DND-41 (cell line): ENCODE measurements at regions not wholly inside any gene's neighbourhood (a gene's known extent, or its start where the extent isn't known, plus 50 kb on each side); places are given as distances from the start of the nearest gene placed in this dataset.

Experiments used
- ATAC-seq: fragments of 200-7000 bp; cut with Tn5 transposase; 3 replicates; pipeline ENCODE4 v1.9.1; 2021; ENCODE audit warnings: low read depth; ENCODE audit not compliant: insufficient read depth
- DNase-seq: peaks from one replicate; pipeline ENCODE4 v3.0.0-alpha.2; 2020
- H2AFZ ChIP-seq: 2 replicates; pipeline ENCODE4 v1.6.0; 2012; ENCODE audit warnings: low read depth, low read length
- H3K27ac ChIP-seq: 2 replicates; pipeline ENCODE4 v1.5.1; 2012; ENCODE audit warnings: low read length, inconsistent platforms
- H3K27me3 ChIP-seq: fragments of 200-600 bp; sonication (generic); 2 replicates; pipeline ENCODE4 v1.6.0; 2012; ENCODE audit warnings: low read length, mild to moderate bottlenecking, inconsistent platforms; ENCODE audit not compliant: insufficient read depth, poor library complexity
- H3K36me3 ChIP-seq: 2 replicates; pipeline ENCODE4 v1.5.1; 2012; ENCODE audit warnings: low read length, inconsistent platforms; ENCODE audit not compliant: insufficient read depth
- H3K4me1 ChIP-seq: 2 replicates; pipeline ENCODE4 v1.5.1; 2012; ENCODE audit warnings: mild to moderate bottlenecking, low read length; ENCODE audit not compliant: insufficient read depth
- H3K4me2 ChIP-seq: 2 replicates; pipeline ENCODE4 v1.6.0; 2012; ENCODE audit warnings: mild to moderate bottlenecking, moderate library complexity, low read length, inconsistent platforms; ENCODE audit not compliant: insufficient read depth
- H3K4me3 ChIP-seq, 2 experiments: fragments of 200-600 bp in 1 of 2; shearing (Covaris generic) in 1 of 2; 2 replicates each; pipeline ENCODE4 v1.5.1; 2012 to 2016; ENCODE audit warnings: inconsistent platforms in 2 of 2, low read length in 2 of 2, mild to moderate bottlenecking in 2 of 2, low read depth in 1 of 2, moderate library complexity in 1 of 2
- H3K79me2 ChIP-seq: 2 replicates; pipeline ENCODE4 v1.6.0; 2012; ENCODE audit warnings: low read length, inconsistent platforms; ENCODE audit not compliant: insufficient read depth
- H3K9ac ChIP-seq: 2 replicates; pipeline ENCODE4 v1.6.0; 2012; ENCODE audit warnings: low read depth, mild to moderate bottlenecking, inconsistent platforms, low read length, moderate library complexity
- H3K9me3 ChIP-seq: 2 replicates; pipeline ENCODE4 v1.5.1; 2012; ENCODE audit warnings: low read length, moderate library complexity, mild to moderate bottlenecking, inconsistent platforms; ENCODE audit not compliant: insufficient read depth, severe bottlenecking
- H4K20me1 ChIP-seq: 2 replicates; pipeline ENCODE4 v1.6.0; 2012; ENCODE audit warnings: low read length; ENCODE audit not compliant: insufficient read depth
- CTCF ChIP-seq: IDR thresholded peaks from 2 replicates; pipeline ENCODE4 v1.5.1; 2012; ENCODE audit warnings: borderline replicate concordance, low read length, moderate library complexity, mild to moderate bottlenecking; ENCODE audit not compliant: poor library complexity, severe bottlenecking; ENCODE audit errors: extremely low read depth
- EZH2 ChIP-seq: IDR thresholded peaks from 3 replicates; pipeline ENCODE4 v1.6.1; 2012; ENCODE audit warnings: borderline replicate concordance, low read depth, mild to moderate bottlenecking, moderate library complexity, low read length, inconsistent platforms; ENCODE audit not compliant: severe bottlenecking

GRCh38 chr4:187565416-187565815, 430.2 kb upstream of the ZFP42 start:
- H3K27ac ChIP-seq: no peak overlapping the region
- no peak overlapping the region for H3K4me3 ChIP-seq
- H3K36me3 ChIP-seq: no peaks in the 10 kb centered on the region
- H4K20me1 ChIP-seq: no peaks in the 10 kb centered on the region
- H3K9me3 ChIP-seq: no peaks in the 10 kb centered on the region
- no peaks in the 10 kb centered on the region for H3K79me2 ChIP-seq
- ATAC-seq: no peak
- no peak overlapping the region for H3K9ac ChIP-seq
- TF ChIP-seq CTCF (no peak), EZH2 (no peak)
- H3K4me2 ChIP-seq: no peak overlapping the region
- H2AFZ ChIP-seq: no peak overlapping the region
- no peaks in the 10 kb centered on the region for H3K4me1 ChIP-seq
- H3K27me3 ChIP-seq: no peaks in the 10 kb centered on the region
- no peak for DNase-seq

GRCh38 chr4:187569871-187570270, 425.7 kb upstream of the ZFP42 start:
- no peaks in the 10 kb centered on the region for H3K36me3 ChIP-seq
- TF ChIP-seq EZH2 (no peak), CTCF (no peak)
- no peak overlapping the region for H2AFZ ChIP-seq
- DNase-seq: no peak
- ATAC-seq: no peak
- no peaks in the 10 kb centered on the region for H4K20me1 ChIP-seq
- no peak overlapping the region for H3K27ac ChIP-seq
- H3K79me2 ChIP-seq: no peaks in the 10 kb centered on the region
- no peaks in the 10 kb centered on the region for H3K9me3 ChIP-seq
- no peaks in the 10 kb centered on the region for H3K27me3 ChIP-seq
- H3K4me3 ChIP-seq: no peak overlapping the region
- no peak overlapping the region for H3K4me2 ChIP-seq
- no peaks in the 10 kb centered on the region for H3K4me1 ChIP-seq
- H3K9ac ChIP-seq: no peak overlapping the region

- no peak for ATAC-seq
- no peaks in the 10 kb centered on the region for H3K36me3 ChIP-seq
Measured at GRCh38 chr4:187575706-187576105, 419.9 kb upstream of the ZFP42 start.

More at GRCh38 chr4:187575706-187576105, 419.9 kb upstream of the ZFP42 start:
- no peak overlapping the region for H3K27ac ChIP-seq
- H3K9ac ChIP-seq: no peak overlapping the region
- H4K20me1 ChIP-seq: no peaks in the 10 kb centered on the region
- H3K9me3 ChIP-seq: no peaks in the 10 kb centered on the region
- TF ChIP-seq EZH2: no peak
- TF ChIP-seq CTCF: no peak
- H3K4me1 ChIP-seq: no peaks in the 10 kb centered on the region
- DNase-seq: no peak
- H3K27me3 ChIP-seq: no peaks in the 10 kb centered on the region
- no peak overlapping the region for H3K4me3 ChIP-seq
- H3K79me2 ChIP-seq: no peaks in the 10 kb centered on the region
- H2AFZ ChIP-seq: no peak overlapping the region
- no peak overlapping the region for H3K4me2 ChIP-seq
